ENCODE measurements at regions not wholly inside any gene's neighbourhood (a gene's known extent, or its start where the extent isn't known, plus 50 kb on each side); places are given as distances from the start of the nearest gene placed in this dataset.
"Not testable (repeated sequence)": the region's sequence is repeated elsewhere in the genome, so short reads cannot be mapped to it uniquely, and the experiment has no call there.

DNA sequence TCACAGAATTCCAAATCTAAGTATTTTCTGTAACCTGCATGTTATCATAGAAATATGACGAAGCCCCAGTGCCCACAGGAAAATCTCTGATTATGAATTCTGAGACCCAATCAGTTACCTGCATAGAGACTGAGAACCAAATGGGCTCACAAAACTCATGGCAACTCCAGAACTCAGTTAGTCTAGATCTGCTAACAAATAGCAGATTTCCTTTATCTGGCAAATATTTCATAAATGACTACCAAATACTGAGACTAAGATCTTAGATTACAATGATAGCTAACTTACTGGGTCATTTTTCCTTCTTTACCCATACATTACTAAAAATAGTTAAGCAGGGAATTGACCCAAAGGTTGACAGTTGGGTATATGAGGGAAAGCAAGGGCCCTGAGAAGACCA, 228.1 kb upstream of the FAT3 start:
- TF ChIP-seq GLIS1 (tag by site-specific recombination; IDR thresholded peaks at IDR 0.05) (no peak), ZNF302 (tag by site-specific recombination; IDR thresholded peaks at IDR 0.05; ENCODE audit: low read depth) (no peak), ZFP41 (tag by site-specific recombination; IDR thresholded peaks at IDR 0.05; ENCODE audit: borderline replicate concordance) (no peak), ZNF585B (tag by site-specific recombination; IDR thresholded peaks at IDR 0.05) (no peak), ZEB2 (tag by site-specific recombination; IDR thresholded peaks at IDR 0.05) (no peak), GLIS2 (tag by site-specific recombination; IDR thresholded peaks at IDR 0.05) (no peak), YY1 (tag by site-specific recombination; IDR thresholded peaks at IDR 0.05) (no peak), ZNF324 (tag by site-specific recombination; IDR thresholded peaks at IDR 0.05) (no peak), ZSCAN30 (tag by site-specific recombination; IDR thresholded peaks at IDR 0.05) (no peak), ZBTB6 (tag by site-specific recombination; IDR thresholded peaks at IDR 0.05) (no peak), ZNF292 (tag by site-specific recombination; IDR thresholded peaks at IDR 0.05; ENCODE audit: borderline replicate concordance, low read depth) (no peak), ZNF626 (tag by site-specific recombination; IDR thresholded peaks at IDR 0.05) (no peak), SETDB1 (IDR thresholded peaks at IDR 0.05; ENCODE audit: insufficient read length, low read length) (no peak), ZNF10 (tag by site-specific recombination; IDR thresholded peaks at IDR 0.05) (no peak)
- TF ChIP-seq, protein P1, sequence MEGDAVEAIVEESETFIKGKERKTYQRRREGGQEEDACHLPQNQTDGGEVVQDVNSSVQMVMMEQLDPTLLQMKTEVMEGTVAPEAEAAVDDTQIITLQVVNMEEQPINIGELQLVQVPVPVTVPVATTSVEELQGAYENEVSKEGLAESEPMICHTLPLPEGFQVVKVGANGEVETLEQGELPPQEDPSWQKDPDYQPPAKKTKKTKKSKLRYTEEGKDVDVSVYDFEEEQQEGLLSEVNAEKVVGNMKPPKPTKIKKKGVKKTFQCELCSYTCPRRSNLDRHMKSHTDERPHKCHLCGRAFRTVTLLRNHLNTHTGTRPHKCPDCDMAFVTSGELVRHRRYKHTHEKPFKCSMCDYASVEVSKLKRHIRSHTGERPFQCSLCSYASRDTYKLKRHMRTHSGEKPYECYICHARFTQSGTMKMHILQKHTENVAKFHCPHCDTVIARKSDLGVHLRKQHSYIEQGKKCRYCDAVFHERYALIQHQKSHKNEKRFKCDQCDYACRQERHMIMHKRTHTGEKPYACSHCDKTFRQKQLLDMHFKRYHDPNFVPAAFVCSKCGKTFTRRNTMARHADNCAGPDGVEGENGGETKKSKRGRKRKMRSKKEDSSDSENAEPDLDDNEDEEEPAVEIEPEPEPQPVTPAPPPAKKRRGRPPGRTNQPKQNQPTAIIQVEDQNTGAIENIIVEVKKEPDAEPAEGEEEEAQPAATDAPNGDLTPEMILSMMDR (tag by site-specific recombination; IDR thresholded peaks at IDR 0.05) = no peak
- TF ChIP-seq, protein P2, sequence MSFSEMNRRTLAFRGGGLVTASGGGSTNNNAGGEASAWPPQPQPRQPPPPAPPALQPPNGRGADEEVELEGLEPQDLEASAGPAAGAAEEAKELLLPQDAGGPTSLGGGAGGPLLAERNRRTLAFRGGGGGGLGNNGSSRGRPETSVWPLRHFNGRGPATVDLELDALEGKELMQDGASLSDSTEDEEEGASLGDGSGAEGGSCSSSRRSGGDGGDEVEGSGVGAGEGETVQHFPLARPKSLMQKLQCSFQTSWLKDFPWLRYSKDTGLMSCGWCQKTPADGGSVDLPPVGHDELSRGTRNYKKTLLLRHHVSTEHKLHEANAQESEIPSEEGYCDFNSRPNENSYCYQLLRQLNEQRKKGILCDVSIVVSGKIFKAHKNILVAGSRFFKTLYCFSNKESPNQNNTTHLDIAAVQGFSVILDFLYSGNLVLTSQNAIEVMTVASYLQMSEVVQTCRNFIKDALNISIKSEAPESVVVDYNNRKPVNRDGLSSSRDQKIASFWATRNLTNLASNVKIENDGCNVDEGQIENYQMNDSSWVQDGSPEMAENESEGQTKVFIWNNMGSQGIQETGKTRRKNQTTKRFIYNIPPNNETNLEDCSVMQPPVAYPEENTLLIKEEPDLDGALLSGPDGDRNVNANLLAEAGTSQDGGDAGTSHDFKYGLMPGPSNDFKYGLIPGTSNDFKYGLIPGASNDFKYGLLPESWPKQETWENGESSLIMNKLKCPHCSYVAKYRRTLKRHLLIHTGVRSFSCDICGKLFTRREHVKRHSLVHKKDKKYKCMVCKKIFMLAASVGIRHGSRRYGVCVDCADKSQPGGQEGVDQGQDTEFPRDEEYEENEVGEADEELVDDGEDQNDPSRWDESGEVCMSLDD (tag by site-specific recombination; IDR thresholded peaks at IDR 0.05) = no peak
- POLR2A ChIA-PET = no interaction called here
- Histone ChIP-seq H3K9me3 (ENCODE audit: control insufficient read depth, insufficient read depth, low read depth, low read length) (no peaks in the 10 kb centered on the region), H3K27ac (ENCODE audit: extremely low read depth, low read depth, low read length) (no peak overlapping the region), H3K36me3 (ENCODE audit: control insufficient read depth in 2 of 2, insufficient read depth in 1 of 2, low read length in 2 of 2) (no peaks in the 10 kb centered on the region), H3K4me1 (ENCODE audit: control insufficient read depth, insufficient read depth, low read length) (no peaks in the 10 kb centered on the region), H3K4me3 (ENCODE audit: low read depth, low read length) (no peak overlapping the region)
- CTCF ChIA-PET = no interaction called here

GRCh38 chr11:91988443-91988842, 236.2 kb upstream of the FAT3 start:
- H3K4me1 ChIP-seq (ENCODE audit: control insufficient read depth, insufficient read depth, low read length); POLR2A ChIA-PET; H3K36me3 ChIP-seq (ENCODE audit: control insufficient read depth in 2 of 2, insufficient read depth in 1 of 2, low read length in 2 of 2); H3K9me3 ChIP-seq (ENCODE audit: control insufficient read depth, insufficient read depth, low read depth, low read length); H3K4me3 ChIP-seq (ENCODE audit: low read depth, low read length); H3K27ac ChIP-seq (ENCODE audit: extremely low read depth, low read depth, low read length): not testable (repeated sequence)
- CTCF ChIA-PET = interaction anchor here (0.6 kb wide), 1 partner anchor 30 kb away, joined by 3 read pairs; no protein-coding TSS in a partner anchor

- Histone ChIP-seq H3K36me3 (ENCODE audit: control insufficient read depth in 2 of 2, insufficient read depth in 1 of 2, low read length in 2 of 2) (no peaks in the 10 kb centered on the region), H3K4me1 (ENCODE audit: control insufficient read depth, insufficient read depth, low read length) (no peaks in the 10 kb centered on the region), H3K27ac (ENCODE audit: extremely low read depth, low read depth, low read length) (no peak overlapping the region), H3K9me3 (ENCODE audit: control insufficient read depth, insufficient read depth, low read depth, low read length) (no peaks in the 10 kb centered on the region), H3K4me3 (ENCODE audit: low read depth, low read length) (no peak overlapping the region)
- CTCF ChIA-PET = no interaction called here
- POLR2A ChIA-PET = no interaction called here
- TF ChIP-seq ZNF558 (tag by site-specific recombination; IDR thresholded peaks at IDR 0.05) = no peak
- TF ChIP-seq HOXC10 (CRISPR knock-in tag; IDR thresholded peaks at IDR 0.05) = no peak
These were observed 238.4 kb upstream of the FAT3 start for GRCh38 chr11:91986218-91986617.
